GM20431 (cell line): ENCODE measurements at regions not wholly inside any gene's neighbourhood (a gene's known extent, or its start where the extent isn't known, plus 50 kb on each side); places are given as distances from the start of the nearest gene placed in this dataset.
"Not testable (repeated sequence)": the region's sequence is repeated elsewhere in the genome, so short reads cannot be mapped to it uniquely, and the experiment has no call there.

Experiments
- in situ Hi-C: fragments of 300-500 bp; cut with MseI, MboI; formaldehyde crosslinking; loops from one replicate; pipeline ENCODE4 v1.15.0; 2020; ENCODE audit warnings: low sequenced_read_pairs; ENCODE audit not compliant: unreplicated experiment

GRCh38 chr10:30535677-30536076 is 93.9 kb downstream of the LYZL2 start:
- in situ Hi-C loops, result loop anchor here (10.0 kb wide), 1 partner anchor 141 kb away; no protein-coding TSS in a partner anchor

GRCh38 chr10:30534465-30535144 is 94.9 kb downstream of the LYZL2 start:
- in situ Hi-C loops, result loop anchor here (10.0 kb wide), 1 partner anchor 140 kb away; no protein-coding TSS in a partner anchor

GRCh38 chr10:30531751-30532530 is 97.6 kb downstream of the LYZL2 start:
- in situ Hi-C loops, result loop anchor here (10.0 kb wide), 1 partner anchor 137 kb away; no protein-coding TSS in a partner anchor

- in situ Hi-C loops, result no loop called here
Observed at GRCh38 chr10:30529373-30529998, 95.5 kb downstream of the MAP3K8 start.

- in situ Hi-C loops, result no loop called here
Observed at GRCh38 chr10:30528429-30528786, 94.4 kb downstream of the MAP3K8 start.

GRCh38 chr10:30527623-30528428 is 93.8 kb downstream of the MAP3K8 start:
- in situ Hi-C loops, result no loop called here

GRCh38 chr10:30522661-30523078 is 88.7 kb downstream of the MAP3K8 start:
- in situ Hi-C loops, result not testable (repeated sequence)

- in situ Hi-C loops, result no loop called here
Observed at GRCh38 chr10:30518907-30519306, 84.9 kb downstream of the MAP3K8 start.
